Activated CD8-positive, alpha-beta memory T cell treated with anti-CD3 and anti-CD28 coated beads for 4 hours (primary cell): ENCODE measurements at regions not wholly inside any gene's neighbourhood (a gene's known extent, or its start where the extent isn't known, plus 50 kb on each side); places are given as distances from the start of the nearest gene placed in this dataset.
"Not testable (repeated sequence)": the region's sequence is repeated elsewhere in the genome, so short reads cannot be mapped to it uniquely, and the experiment has no call there.

ENCODE experiments used
- DNase-seq, 2 donors: peaks; one replicate each; pipeline ENCODE4 v3.0.0-alpha.2; 2020; ENCODE audit warnings: low read depth in 2 of 2

GRCh38 chr14:30264161-30264560 lies 294.8 kb upstream of the G2E3 start:
- no peak for DNase-seq

GRCh38 chr14:30266290-30266689 lies 292.7 kb upstream of the G2E3 start:
- no peak for DNase-seq

GRCh38 chr14:30267141-30267540 lies 291.8 kb upstream of the G2E3 start:
- no peak for DNase-seq

- DNase-seq = peak in 1 of 2 donors; percentile 3
Observed at GRCh38 chr14:30270200-30271161, 288.5 kb upstream of the G2E3 start.

- DNase-seq = no peak
Observed at GRCh38 chr14:30271811-30272323, 287.1 kb upstream of the G2E3 start.

GRCh38 chr14:30272848-30273832 lies 285.8 kb upstream of the G2E3 start:
- DNase-seq = no peak

- DNase-seq = no peak
Observed at GRCh38 chr14:30275604-30276003, 283.4 kb upstream of the G2E3 start.

GRCh38 chr14:30277268-30277667 lies 281.7 kb upstream of the G2E3 start:
- DNase-seq = no peak

- DNase-seq = not testable (repeated sequence)
Observed at GRCh38 chr14:30278856-30279255, 280.1 kb upstream of the G2E3 start.

GRCh38 chr14:30283822-30284446 lies 275.0 kb upstream of the G2E3 start:
- no peak for DNase-seq

GRCh38 chr14:30284808-30285207 lies 274.1 kb upstream of the G2E3 start:
- DNase-seq = no peak

- no peak for DNase-seq
Observed at GRCh38 chr14:30287579-30288445, 271.1 kb upstream of the G2E3 start.

- DNase-seq = no peak
Observed at GRCh38 chr14:30290001-30290400, 269.0 kb upstream of the G2E3 start.

GRCh38 chr14:30291216-30291615 lies 267.7 kb upstream of the G2E3 start:
- no peak for DNase-seq

- DNase-seq = no peak
Observed at GRCh38 chr14:30292541-30292940, 266.4 kb upstream of the G2E3 start.

- no peak for DNase-seq
Observed at GRCh38 chr14:30295980-30296379, 263.0 kb upstream of the G2E3 start.

GRCh38 chr14:30296931-30297405 lies 262.0 kb upstream of the G2E3 start:
- no peak for DNase-seq

- no peak for DNase-seq
Observed at GRCh38 chr14:30297876-30298795, 260.8 kb upstream of the G2E3 start.

- no peak for DNase-seq
Observed at GRCh38 chr14:30299915-30300314, 259.0 kb upstream of the G2E3 start.
